ENCODE measurements at regions not wholly inside any gene's neighbourhood (a gene's known extent, or its start where the extent isn't known, plus 50 kb on each side); places are given as distances from the start of the nearest gene placed in this dataset.

DNA sequence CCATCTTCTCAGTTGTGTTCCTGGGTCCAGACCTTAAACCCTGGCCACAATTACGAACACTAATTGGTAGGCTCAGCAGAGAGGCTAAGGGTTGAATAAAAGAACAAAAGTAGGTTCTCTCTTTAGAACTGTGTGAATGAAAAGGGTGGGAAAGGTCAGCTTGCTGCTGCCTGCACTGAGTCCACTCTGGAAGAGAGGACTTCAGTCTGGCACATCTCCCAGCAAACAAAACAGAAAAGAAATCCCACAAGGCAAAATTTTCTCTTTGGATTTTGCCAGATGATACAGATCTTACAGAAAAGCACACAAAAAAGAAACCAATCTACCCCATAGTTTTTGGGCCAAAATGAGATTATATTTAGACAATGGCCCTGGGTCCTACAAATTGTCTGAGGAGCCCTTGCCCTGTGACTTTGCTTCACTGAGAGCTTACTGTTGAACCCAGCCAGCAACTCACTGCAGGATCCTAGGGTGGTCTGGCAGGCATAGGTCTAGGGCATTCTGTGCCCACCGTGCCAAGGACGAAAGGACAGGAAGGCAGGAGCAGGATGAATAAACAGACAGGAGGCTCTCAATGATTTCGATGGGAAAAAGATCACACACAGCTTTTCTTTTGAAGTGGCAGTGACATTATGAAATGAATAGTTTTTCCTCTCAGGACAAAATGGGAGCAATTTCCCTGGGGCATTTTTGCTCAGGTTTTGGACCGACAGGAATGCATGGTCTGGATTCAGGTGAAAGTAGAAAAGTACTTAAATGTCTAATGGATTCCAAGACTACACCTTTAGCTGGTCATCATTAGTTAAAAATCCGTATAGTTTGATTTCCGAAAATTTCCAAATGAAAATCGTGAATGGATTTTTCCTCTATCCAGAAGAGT is 68.4 kb upstream of the STAM2 start:
- H3K27me3 ChIP-seq (ENCODE audit: control insufficient read depth in 3 of 3, insufficient read depth in 3 of 3, low read depth in 1 of 3, low read length in 3 of 3): peaks cover 0 to 8% (median 0%) of the 10 kb centered on the region in 3 experiments
- H3K9me3 ChIP-seq (replicated peaks in 1 of 2; ENCODE audit: control insufficient read depth in 2 of 2, insufficient read depth in 1 of 2, low read depth in 1 of 2, low read length in 2 of 2): peaks cover 4 to 7% of the 10 kb centered on the region in 2 donors

DNA sequence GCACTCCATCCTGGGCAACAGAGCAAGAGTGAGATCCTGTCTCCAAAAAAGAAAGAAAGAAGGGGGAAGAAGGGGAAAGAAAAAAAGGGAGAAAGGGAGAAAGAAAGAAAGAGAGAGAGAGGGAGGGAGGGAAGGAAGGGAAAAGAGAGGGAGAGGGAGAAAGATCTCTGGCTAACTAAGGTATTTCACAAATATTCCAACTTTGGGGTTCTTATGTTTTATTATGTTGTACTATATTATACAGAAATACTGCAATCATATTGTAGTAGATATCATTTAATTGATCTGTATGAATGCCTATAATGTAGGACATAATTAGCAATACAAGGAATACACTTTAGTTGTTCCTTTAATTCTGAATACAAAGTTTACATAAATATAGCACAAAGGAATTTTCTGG is 70.1 kb upstream of the STAM2 start:
- no peak overlapping the region for H2BK12ac ChIP-seq (ENCODE audit: low read length)
- H4K8ac ChIP-seq (ENCODE audit: low read depth, low read length): no peak overlapping the region
- H3K79me1 ChIP-seq (ENCODE audit: low read depth, low read length): no peaks in the 10 kb centered on the region
- H2AFZ ChIP-seq (ENCODE audit: low read length): no peak overlapping the region
- H2BK120ac ChIP-seq (ENCODE audit: low read depth, low read length): no peak overlapping the region
- H3K36me3 ChIP-seq (replicated peaks in 1 of 2; ENCODE audit: control insufficient read depth in 2 of 2, insufficient read depth in 2 of 2, low read length in 2 of 2): no peaks in the 10 kb centered on the region
- no peak overlapping the region for H3K27ac ChIP-seq (replicated peaks; ENCODE audit: low read length)
- DNase-seq (ENCODE audit: low spot score): no peak
- no peak overlapping the region for H3K9ac ChIP-seq (ENCODE audit: low read depth, low read length, poor library complexity)
- peaks cover 2 to 4% of the 10 kb centered on the region in 2 donors for H3K9me3 ChIP-seq (replicated peaks in 1 of 2; ENCODE audit: control insufficient read depth in 2 of 2, insufficient read depth in 1 of 2, low read depth in 1 of 2, low read length in 2 of 2)
- H4K91ac ChIP-seq (ENCODE audit: low read depth, low read length, poor library complexity): no peak overlapping the region
- H3K27me3 ChIP-seq (ENCODE audit: control insufficient read depth in 3 of 3, insufficient read depth in 3 of 3, low read depth in 1 of 3, low read length in 3 of 3): peaks cover 0 to 4% (median 0%) of the 10 kb centered on the region in 3 experiments
- H3K18ac ChIP-seq (ENCODE audit: low read length): no peak overlapping the region
- no peak overlapping the region for H3K23ac ChIP-seq (ENCODE audit: low read depth, low read length, poor library complexity)
- H3K14ac ChIP-seq (ENCODE audit: low read length): no peak overlapping the region
- no peak overlapping the region for H3K4me3 ChIP-seq (ENCODE audit: low read length in 2 of 2)
- H3K4me1 ChIP-seq (ENCODE audit: control insufficient read depth in 2 of 2, insufficient read depth in 1 of 2, low read depth in 1 of 2, low read length in 2 of 2): peaks cover 7 to 17% of the 10 kb centered on the region in 2 donors
- no peak overlapping the region for H2BK5ac ChIP-seq (ENCODE audit: low read length)
- H3K4ac ChIP-seq (ENCODE audit: low read length): no peak overlapping the region
- H2BK15ac ChIP-seq (ENCODE audit: low read length): no peak overlapping the region
- no peak overlapping the region for H3K4me2 ChIP-seq (ENCODE audit: insufficient read depth, low read length, poor library complexity, severe bottlenecking)
- H2AK5ac ChIP-seq (ENCODE audit: low read depth, low read length): no peak overlapping the region

More for the DNA sequence above, 68.4 kb upstream of the STAM2 start:
- no peaks in the 10 kb centered on the region for H3K36me3 ChIP-seq (replicated peaks in 1 of 2; ENCODE audit: control insufficient read depth in 2 of 2, insufficient read depth in 2 of 2, low read length in 2 of 2)
- H3K79me1 ChIP-seq (ENCODE audit: low read depth, low read length): no peaks in the 10 kb centered on the region
- H3K4ac ChIP-seq (ENCODE audit: low read length): no peak overlapping the region
- no CpG with 5 or more reads among the region's 8 CpGs for WGBS, 2 donors (ENCODE audit: extremely low coverage in 2 of 2, insufficient read length in 2 of 2, insufficient replicate concordance in 1 of 2)
- H3K18ac ChIP-seq (ENCODE audit: low read length): peak overlapping the region; percentile 50
- H2BK120ac ChIP-seq (ENCODE audit: low read depth, low read length): no peak overlapping the region
- no peak overlapping the region for H2BK12ac ChIP-seq (ENCODE audit: low read length)
- no peak overlapping the region for H2AK5ac ChIP-seq (ENCODE audit: low read depth, low read length)
- DNase-seq (ENCODE audit: low spot score): no peak
- H4K8ac ChIP-seq (ENCODE audit: low read depth, low read length): no peak overlapping the region
- no peak overlapping the region for H4K91ac ChIP-seq (ENCODE audit: low read depth, low read length, poor library complexity)
- H3K27ac ChIP-seq (replicated peaks; ENCODE audit: low read length): peak overlapping the region; percentile 66
- peaks cover 7 to 17% of the 10 kb centered on the region in 2 donors for H3K4me1 ChIP-seq (ENCODE audit: control insufficient read depth in 2 of 2, insufficient read depth in 1 of 2, low read depth in 1 of 2, low read length in 2 of 2)
- no peak overlapping the region for H3K4me2 ChIP-seq (ENCODE audit: insufficient read depth, low read length, poor library complexity, severe bottlenecking)
- no peak overlapping the region for H3K14ac ChIP-seq (ENCODE audit: low read length)
- no peak overlapping the region for H3K4me3 ChIP-seq (ENCODE audit: low read length in 2 of 2)
- H2BK5ac ChIP-seq (ENCODE audit: low read length): no peak overlapping the region
- H2AFZ ChIP-seq (ENCODE audit: low read length): peak overlapping the region; percentile 11
- H2BK15ac ChIP-seq (ENCODE audit: low read length): no peak overlapping the region
- H3K23ac ChIP-seq (ENCODE audit: low read depth, low read length, poor library complexity): no peak overlapping the region
- H3K9ac ChIP-seq (ENCODE audit: low read depth, low read length, poor library complexity): no peak overlapping the region

DNA sequence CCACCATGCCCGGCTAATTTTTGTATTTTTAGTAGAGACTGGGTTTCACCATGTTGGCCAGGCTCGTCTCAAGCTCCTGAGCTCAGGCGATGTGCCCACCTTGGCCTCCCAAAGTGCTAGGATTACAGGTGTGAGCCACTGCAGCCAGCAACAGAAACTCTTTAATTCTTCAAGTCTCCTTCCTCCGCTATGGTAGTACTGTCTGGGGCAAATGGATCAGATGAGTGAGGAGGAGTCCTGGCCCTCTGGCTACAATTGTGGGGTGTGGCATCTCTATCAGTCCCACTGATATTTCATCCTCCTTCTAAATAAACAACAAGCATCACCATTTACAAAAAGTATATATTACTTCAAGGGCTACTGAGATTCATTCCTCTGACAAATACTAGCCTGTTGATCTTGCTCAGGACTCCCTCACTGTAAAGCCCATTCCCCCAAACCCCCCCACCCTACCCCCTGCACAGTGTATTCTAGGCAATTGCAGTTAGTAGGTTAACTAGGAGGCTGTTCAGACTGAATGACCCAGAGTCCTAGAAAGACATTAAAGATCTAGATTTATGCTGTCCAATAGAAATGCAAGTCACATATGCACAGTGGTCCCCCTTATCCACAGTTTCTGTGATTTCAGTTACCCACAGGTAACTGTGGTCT is 71.2 kb upstream of the STAM2 start:
- Histone ChIP-seq H2BK15ac (ENCODE audit: low read length) (no peak overlapping the region), H3K79me1 (ENCODE audit: low read depth, low read length) (no peaks in the 10 kb centered on the region), H3K27ac (replicated peaks; ENCODE audit: low read length) (no peak overlapping the region), H4K8ac (ENCODE audit: low read depth, low read length) (no peak overlapping the region), H4K91ac (ENCODE audit: low read depth, low read length, poor library complexity) (no peak overlapping the region), H2BK12ac (ENCODE audit: low read length) (no peak overlapping the region), H2BK5ac (ENCODE audit: low read length) (no peak overlapping the region), H3K9me3 (replicated peaks in 1 of 2; ENCODE audit: control insufficient read depth in 2 of 2, insufficient read depth in 1 of 2, low read depth in 1 of 2, low read length in 2 of 2) (peaks cover 0 to 2% of the 10 kb centered on the region in 2 donors), H3K36me3 (replicated peaks in 1 of 2; ENCODE audit: control insufficient read depth in 2 of 2, insufficient read depth in 2 of 2, low read length in 2 of 2) (no peaks in the 10 kb centered on the region), H3K4me2 (ENCODE audit: insufficient read depth, low read length, poor library complexity, severe bottlenecking) (no peak overlapping the region), H3K4me1 (ENCODE audit: control insufficient read depth in 2 of 2, insufficient read depth in 1 of 2, low read depth in 1 of 2, low read length in 2 of 2) (peaks cover 9 to 17% of the 10 kb centered on the region in 2 donors), H3K23ac (ENCODE audit: low read depth, low read length, poor library complexity) (no peak overlapping the region), H2AK5ac (ENCODE audit: low read depth, low read length) (no peak overlapping the region), H3K27me3 (ENCODE audit: control insufficient read depth in 3 of 3, insufficient read depth in 3 of 3, low read depth in 1 of 3, low read length in 3 of 3) (peaks cover 0 to 3% (median 0%) of the 10 kb centered on the region in 3 experiments), H3K18ac (ENCODE audit: low read length) (no peak overlapping the region), H2AFZ (ENCODE audit: low read length) (no peak overlapping the region), H3K4me3 (ENCODE audit: low read length in 2 of 2) (no peak overlapping the region), H3K9ac (ENCODE audit: low read depth, low read length, poor library complexity) (no peak overlapping the region), H3K4ac (ENCODE audit: low read length) (no peak overlapping the region), H2BK120ac (ENCODE audit: low read depth, low read length) (no peak overlapping the region), H3K14ac (ENCODE audit: low read length) (no peak overlapping the region)
- WGBS, 2 donors (ENCODE audit: extremely low coverage in 2 of 2, insufficient read length in 2 of 2, insufficient replicate concordance in 1 of 2): no CpG with 5 or more reads among the region's 4 CpGs
- no peak for DNase-seq (ENCODE audit: low spot score)

DNA sequence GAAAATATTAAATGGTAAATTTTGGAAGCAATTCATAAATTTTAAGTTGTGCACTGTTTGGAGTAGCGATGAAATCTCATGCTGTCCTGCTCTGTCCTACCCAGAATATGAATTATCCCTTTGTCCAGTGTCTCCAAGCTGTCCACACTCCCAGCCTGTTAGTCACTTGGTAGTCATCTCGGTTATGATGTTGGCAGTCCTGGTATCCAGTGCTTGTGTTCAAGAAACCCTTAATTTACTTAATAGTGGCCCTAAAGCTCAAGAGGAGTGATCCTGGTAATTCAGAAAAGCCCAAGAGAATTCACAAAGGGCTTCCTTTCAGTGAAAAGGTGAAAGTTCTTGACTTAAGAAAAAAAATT is 71.8 kb upstream of the STAM2 start:
- H3K18ac ChIP-seq (ENCODE audit: low read length): no peak overlapping the region
- no peak for DNase-seq (ENCODE audit: low spot score)
- H3K14ac ChIP-seq (ENCODE audit: low read length): no peak overlapping the region
- H3K79me1 ChIP-seq (ENCODE audit: low read depth, low read length): no peaks in the 10 kb centered on the region
- no peak overlapping the region for H2BK5ac ChIP-seq (ENCODE audit: low read length)
- no peak overlapping the region for H2BK15ac ChIP-seq (ENCODE audit: low read length)
- H4K91ac ChIP-seq (ENCODE audit: low read depth, low read length, poor library complexity): no peak overlapping the region
- no peak overlapping the region for H3K4ac ChIP-seq (ENCODE audit: low read length)
- no peak overlapping the region for H3K4me3 ChIP-seq (ENCODE audit: low read length in 2 of 2)
- no peak overlapping the region for H2AFZ ChIP-seq (ENCODE audit: low read length)
- H3K9me3 ChIP-seq (replicated peaks in 1 of 2; ENCODE audit: control insufficient read depth in 2 of 2, insufficient read depth in 1 of 2, low read depth in 1 of 2, low read length in 2 of 2): peaks cover 0 to 2% of the 10 kb centered on the region in 2 donors
- H3K27me3 ChIP-seq (ENCODE audit: control insufficient read depth in 3 of 3, insufficient read depth in 3 of 3, low read depth in 1 of 3, low read length in 3 of 3): peaks cover 0 to 3% (median 0%) of the 10 kb centered on the region in 3 experiments
- no peak overlapping the region for H3K23ac ChIP-seq (ENCODE audit: low read depth, low read length, poor library complexity)
- H3K9ac ChIP-seq (ENCODE audit: low read depth, low read length, poor library complexity): no peak overlapping the region
- peaks cover 9 to 17% of the 10 kb centered on the region in 2 donors for H3K4me1 ChIP-seq (ENCODE audit: control insufficient read depth in 2 of 2, insufficient read depth in 1 of 2, low read depth in 1 of 2, low read length in 2 of 2)
- H2BK120ac ChIP-seq (ENCODE audit: low read depth, low read length): no peak overlapping the region
- H3K27ac ChIP-seq (replicated peaks; ENCODE audit: low read length): no peak overlapping the region
- H4K8ac ChIP-seq (ENCODE audit: low read depth, low read length): no peak overlapping the region
- no peak overlapping the region for H2BK12ac ChIP-seq (ENCODE audit: low read length)
- H3K4me2 ChIP-seq (ENCODE audit: insufficient read depth, low read length, poor library complexity, severe bottlenecking): no peak overlapping the region
- no peak overlapping the region for H2AK5ac ChIP-seq (ENCODE audit: low read depth, low read length)
- WGBS, 2 donors (ENCODE audit: extremely low coverage in 2 of 2, insufficient read length in 2 of 2, insufficient replicate concordance in 1 of 2): no CpG with 5 or more reads among the region's 2 CpGs
- no peaks in the 10 kb centered on the region for H3K36me3 ChIP-seq (replicated peaks in 1 of 2; ENCODE audit: control insufficient read depth in 2 of 2, insufficient read depth in 2 of 2, low read length in 2 of 2)
